IMR-90 (cell line): ENCODE measurements at regions not wholly inside any gene's neighbourhood (a gene's known extent, or its start where the extent isn't known, plus 50 kb on each side); places are given as distances from the start of the nearest gene placed in this dataset.

Experiments
- ATAC-seq: fragments of 200-7000 bp; cut with Tn5 transposase; 2 replicates; pipeline ENCODE4 v1.9.1; 2020; ENCODE audit warnings: low read depth, mild to moderate bottlenecking, moderate library complexity
- BruUV-seq: library from RNA; stranded (reverse); fragments of 400-500 nt; replicated peaks from 2 replicates; lab custom pipeline; 2021; lab: Mats Ljungman, UMichigan
- CTCF ChIA-PET: fragments of 300-600 bp; formaldehyde crosslinking; extraction: SDS; loops from one replicate; lab custom pipeline; 2021; ENCODE audit warnings: antibody characterized with exemption; lab: Yijun Ruan, JAX
- POLR2A ChIA-PET: fragments of 300-600 bp; sonication (Branson Sonifier 250); formaldehyde crosslinking; loops from one replicate; lab custom pipeline; 2022; ENCODE audit warnings: antibody characterized with exemption; ENCODE audit not compliant: unreplicated experiment; lab: Charles Lee
- DNase-seq: peaks from one replicate; pipeline ENCODE4 v3.0.0; 2013
- H2AFZ ChIP-seq: replicated peaks from 2 replicates; pipeline ENCODE3; 2013; ENCODE audit warnings: low read length, mild to moderate bottlenecking; ENCODE audit not compliant: poor library complexity
- H2AK5ac ChIP-seq: 2 replicates; pipeline ENCODE4 v1.6.1; 2013; ENCODE audit warnings: low read depth, low read length, inconsistent platforms
- H2AK9ac ChIP-seq: replicated peaks from 2 replicates; pipeline ENCODE3; 2013; ENCODE audit warnings: mild to moderate bottlenecking, low read depth, low read length, moderate library complexity; ENCODE audit not compliant: poor library complexity
- H2BK120ac ChIP-seq: 2 replicates; pipeline ENCODE4 v1.6.1; 2013; ENCODE audit warnings: low read depth, low read length, inconsistent platforms
- H2BK15ac ChIP-seq: 3 replicates; pipeline ENCODE4 v1.6.1; 2013; ENCODE audit warnings: low read depth, low read length, inconsistent platforms
- H2BK20ac ChIP-seq: 2 replicates; pipeline ENCODE4 v1.6.1; 2013; ENCODE audit warnings: low read depth, mild to moderate bottlenecking, inconsistent platforms, low read length, moderate library complexity
- H2BK5ac ChIP-seq: 2 replicates; pipeline ENCODE4 v1.6.1; 2013; ENCODE audit warnings: mild to moderate bottlenecking, low read depth, low read length, inconsistent platforms; ENCODE audit not compliant: poor library complexity, severe bottlenecking
- H3K14ac ChIP-seq: replicated peaks from 2 replicates; pipeline ENCODE4 v1.6.1; 2013; ENCODE audit warnings: low read depth, low read length, inconsistent platforms
- H3K18ac ChIP-seq: 2 replicates; pipeline ENCODE4 v1.6.1; 2013; ENCODE audit warnings: low read depth, low read length, control low read depth
- H3K23ac ChIP-seq: 2 replicates; pipeline ENCODE4 v1.6.1; 2013; ENCODE audit warnings: low read depth, low read length, inconsistent platforms
- H3K27ac ChIP-seq: 2 replicates; pipeline ENCODE4 v1.5.1; 2013; ENCODE audit warnings: mild to moderate bottlenecking, control low read depth, low read length; ENCODE audit not compliant: insufficient read depth
- H3K27me3 ChIP-seq: 2 replicates; pipeline ENCODE4 v1.6.1; 2013; ENCODE audit warnings: low read length; ENCODE audit not compliant: control insufficient read depth, insufficient read depth
- H3K36me3 ChIP-seq: 2 replicates; pipeline ENCODE4 v1.6.1; 2013; ENCODE audit warnings: low read length, mixed read lengths; ENCODE audit not compliant: control insufficient read depth, insufficient read depth
- H3K4ac ChIP-seq: 2 replicates; pipeline ENCODE4 v1.6.1; 2013; ENCODE audit warnings: low read depth, low read length, inconsistent platforms
- H3K4me1 ChIP-seq: 2 replicates; pipeline ENCODE4 v1.6.1; 2013; ENCODE audit warnings: low read length, mixed read lengths; ENCODE audit not compliant: control insufficient read depth, insufficient read depth
- H3K4me2 ChIP-seq: 2 replicates; pipeline ENCODE4 v1.6.1; 2013; ENCODE audit warnings: low read depth, mild to moderate bottlenecking, control low read depth, low read length, moderate library complexity
- H3K4me3 ChIP-seq: 2 replicates; pipeline ENCODE4 v1.5.1; 2013; ENCODE audit warnings: low read depth, mild to moderate bottlenecking, control low read depth, low read length, moderate library complexity; ENCODE audit not compliant: insufficient read depth
- H3K56ac ChIP-seq: 2 replicates; pipeline ENCODE4 v1.6.1; 2013; ENCODE audit warnings: low read length, inconsistent platforms; ENCODE audit not compliant: insufficient read depth; ENCODE audit errors: extremely low read depth
- H3K79me1 ChIP-seq, 2 experiments: 2 replicates each; pipeline ENCODE4 v1.6.1; 2013; ENCODE audit warnings: low read length in 2 of 2, inconsistent platforms in 1 of 2, low read depth in 1 of 2
- H3K9ac ChIP-seq: 2 replicates; pipeline ENCODE4 v1.6.1; 2013; ENCODE audit warnings: low read depth, low read length, control low read depth
- H3K9me1 ChIP-seq: 2 replicates; pipeline ENCODE4 v1.6.1; 2013; ENCODE audit warnings: low read length, inconsistent platforms; ENCODE audit not compliant: insufficient read depth
- H3K9me3 ChIP-seq: 2 replicates; pipeline ENCODE4 v1.6.1; 2013; ENCODE audit warnings: low read length; ENCODE audit not compliant: control insufficient read depth, insufficient read depth
- H4K20me1 ChIP-seq: 2 replicates; pipeline ENCODE4 v1.6.1; 2013; ENCODE audit warnings: low read length, inconsistent platforms; ENCODE audit not compliant: insufficient read depth
- H4K5ac ChIP-seq: 2 replicates; pipeline ENCODE4 v1.6.1; 2013; ENCODE audit warnings: mild to moderate bottlenecking, low read depth, low read length, control low read depth
- H4K8ac ChIP-seq, 2 experiments: 2 replicates each; pipeline ENCODE4 v1.6.1; 2013; ENCODE audit warnings: low read depth in 2 of 2, low read length in 2 of 2, control low read depth in 1 of 2, inconsistent platforms in 1 of 2
- H4K91ac ChIP-seq: 2 replicates; pipeline ENCODE4 v1.6.1; 2013; ENCODE audit warnings: low read depth, low read length, inconsistent platforms; ENCODE audit not compliant: insufficient read depth
- BHLHE40 ChIP-seq: fragments of 150-350 bp; IDR thresholded peaks from 2 replicates; pipeline ENCODE4 v1.6.1; 2016; ENCODE audit warnings: mild to moderate bottlenecking, low read depth, low read length
- CHD1 ChIP-seq: IDR thresholded peaks from 2 replicates; pipeline ENCODE4 v1.6.1; 2012; ENCODE audit warnings: low read depth, low read length, improper control_type of control experiment
- MAFK ChIP-seq: IDR thresholded peaks from 2 replicates; pipeline ENCODE4 v1.6.1; 2012; ENCODE audit warnings: low read depth, low read length, improper control_type of control experiment
- MXI1 ChIP-seq: IDR thresholded peaks from 2 replicates; pipeline ENCODE4 v1.6.1; 2012; ENCODE audit warnings: low read depth, mild to moderate bottlenecking, low read length, moderate library complexity, borderline replicate concordance
- NFE2L2 ChIP-seq: fragments of 150-350 bp; IDR thresholded peaks from 2 replicates; pipeline ENCODE4 v1.6.1; 2016; ENCODE audit warnings: low read depth, mild to moderate bottlenecking, low read length
- POLR2A ChIP-seq: IDR thresholded peaks from 2 replicates; pipeline ENCODE4 v1.6.1; 2012; ENCODE audit warnings: mild to moderate bottlenecking, low read depth, low read length
- RAD21 ChIP-seq: IDR thresholded peaks from 2 replicates; pipeline ENCODE4 v1.6.1; 2012; ENCODE audit warnings: low read length, improper control_type of control experiment
- WGBS, 2 experiments: methylation state at CpG; one replicate each; pipeline versions ENCODE4 v1.1.5 to v1.1.7; 2013; ENCODE audit warnings: missing lambda C conversion rate in 2 of 2; ENCODE audit not compliant: insufficient read length in 1 of 2; ENCODE audit errors: extremely low coverage in 2 of 2; 5-methylcytosine and 5-hydroxymethylcytosine counted together
- dilution Hi-C: fragments of 300-500 bp; cut with HindIII; formaldehyde crosslinking; loops from one replicate; pipeline ENCODE4 v1.14.3; 2018; ENCODE audit warnings: low sequenced_read_pairs; ENCODE audit not compliant: unreplicated experiment
- in situ Hi-C: fragments of 300-500 bp; cut with MboI; formaldehyde crosslinking; loops from 3 replicates; pipeline ENCODE4 v1.14.3; 2019; ENCODE audit warnings: low sequenced_read_pairs, inconsistent platforms, mixed read lengths
- intact Hi-C: fragments of 100-400 bp; cut with micrococcal nuclease; formaldehyde crosslinking; loops from 2 replicates; pipeline ENCODE4 v1.10.0; 2022
- TF ChIP-seq, protein P1 (sequence below): fragments of 150-350 bp; IDR thresholded peaks from 2 replicates; pipeline ENCODE4 v1.6.1; 2016; ENCODE audit warnings: low read depth, mild to moderate bottlenecking, low read length, moderate library complexity, borderline replicate concordance
- TF ChIP-seq, protein P2 (sequence below): conservative IDR thresholded peaks from 2 replicates; pipeline ENCODE4 v1.5.1; 2012; ENCODE audit warnings: mild to moderate bottlenecking, low read depth, low read length, improper control_type of control experiment
- TF ChIP-seq, protein P3 (sequence below): fragments of 150-350 bp; IDR thresholded peaks from 2 replicates; pipeline ENCODE4 v1.6.1; 2017; ENCODE audit warnings: mild to moderate bottlenecking, antibody characterized with exemption, low read length, low read depth

DNA sequence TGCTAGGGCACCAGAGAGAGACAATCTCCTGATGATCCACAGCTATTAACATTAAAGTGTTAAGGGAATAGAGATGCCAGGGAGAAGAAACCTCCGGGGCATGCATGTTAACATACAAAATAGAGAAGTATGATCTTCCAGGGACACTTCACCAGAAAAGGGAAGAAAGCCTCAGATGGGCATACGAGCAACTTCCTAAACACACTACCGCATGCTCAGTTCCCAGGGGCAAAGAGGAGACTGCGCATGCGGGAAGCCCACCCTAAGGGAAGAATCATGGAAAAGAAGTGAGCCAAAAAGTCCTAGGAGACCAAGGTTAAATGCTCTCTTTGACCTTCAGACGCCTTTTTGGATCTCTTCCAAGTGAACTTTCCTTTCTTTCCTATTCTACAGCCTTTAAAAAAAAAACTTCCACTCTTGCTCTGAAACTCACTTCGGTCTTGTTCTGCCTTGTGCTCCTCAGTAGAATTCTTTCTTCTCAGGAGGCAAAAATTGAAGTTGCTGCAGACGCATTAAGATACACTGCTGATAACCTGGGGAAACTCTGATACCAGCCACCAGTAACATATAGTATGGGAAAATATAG is 1211.3 kb downstream of the REEP3 start:
- H2BK5ac ChIP-seq, result no peak overlapping the region

More for the DNA sequence above, 1211.3 kb downstream of the REEP3 start:
- DNase-seq (no peak), ATAC-seq (no peak)
- no peak overlapping the region for H3K4me2 ChIP-seq
- no peak overlapping the region for H4K91ac ChIP-seq
- H2AK9ac ChIP-seq, result no peak overlapping the region
- 0% methylated on average over 1 of the region's 8 CpGs; no CpG with 5 or more reads in 1 of the 2 experiments for WGBS, 2 experiments
- no peak overlapping the region for H3K14ac ChIP-seq
- no peak overlapping the region for H3K4ac ChIP-seq
- POLR2A ChIA-PET, result no interaction called here
- H3K36me3 ChIP-seq, result no peaks in the 10 kb centered on the region
- dilution Hi-C loops (no loop called here), in situ Hi-C loops (no loop called here), intact Hi-C loops (no loop called here)
- H3K4me1 ChIP-seq, result no peaks in the 10 kb centered on the region
- no peaks in the 10 kb centered on the region for H3K79me1 ChIP-seq
- H2BK15ac ChIP-seq, result no peak overlapping the region
- no peak overlapping the region for H2AK5ac ChIP-seq
- no peaks in the 10 kb centered on the region for H3K9me1 ChIP-seq
- TF ChIP-seq RAD21 (no peak), MAFK (no peak), BHLHE40 (no peak), NFE2L2 (no peak), MXI1 (no peak), POLR2A (no peak), CHD1 (no peak)
- TF ChIP-seq, protein P1, sequence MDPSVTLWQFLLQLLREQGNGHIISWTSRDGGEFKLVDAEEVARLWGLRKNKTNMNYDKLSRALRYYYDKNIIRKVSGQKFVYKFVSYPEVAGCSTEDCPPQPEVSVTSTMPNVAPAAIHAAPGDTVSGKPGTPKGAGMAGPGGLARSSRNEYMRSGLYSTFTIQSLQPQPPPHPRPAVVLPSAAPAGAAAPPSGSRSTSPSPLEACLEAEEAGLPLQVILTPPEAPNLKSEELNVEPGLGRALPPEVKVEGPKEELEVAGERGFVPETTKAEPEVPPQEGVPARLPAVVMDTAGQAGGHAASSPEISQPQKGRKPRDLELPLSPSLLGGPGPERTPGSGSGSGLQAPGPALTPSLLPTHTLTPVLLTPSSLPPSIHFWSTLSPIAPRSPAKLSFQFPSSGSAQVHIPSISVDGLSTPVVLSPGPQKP, result no peak
- TF ChIP-seq, protein P2, sequence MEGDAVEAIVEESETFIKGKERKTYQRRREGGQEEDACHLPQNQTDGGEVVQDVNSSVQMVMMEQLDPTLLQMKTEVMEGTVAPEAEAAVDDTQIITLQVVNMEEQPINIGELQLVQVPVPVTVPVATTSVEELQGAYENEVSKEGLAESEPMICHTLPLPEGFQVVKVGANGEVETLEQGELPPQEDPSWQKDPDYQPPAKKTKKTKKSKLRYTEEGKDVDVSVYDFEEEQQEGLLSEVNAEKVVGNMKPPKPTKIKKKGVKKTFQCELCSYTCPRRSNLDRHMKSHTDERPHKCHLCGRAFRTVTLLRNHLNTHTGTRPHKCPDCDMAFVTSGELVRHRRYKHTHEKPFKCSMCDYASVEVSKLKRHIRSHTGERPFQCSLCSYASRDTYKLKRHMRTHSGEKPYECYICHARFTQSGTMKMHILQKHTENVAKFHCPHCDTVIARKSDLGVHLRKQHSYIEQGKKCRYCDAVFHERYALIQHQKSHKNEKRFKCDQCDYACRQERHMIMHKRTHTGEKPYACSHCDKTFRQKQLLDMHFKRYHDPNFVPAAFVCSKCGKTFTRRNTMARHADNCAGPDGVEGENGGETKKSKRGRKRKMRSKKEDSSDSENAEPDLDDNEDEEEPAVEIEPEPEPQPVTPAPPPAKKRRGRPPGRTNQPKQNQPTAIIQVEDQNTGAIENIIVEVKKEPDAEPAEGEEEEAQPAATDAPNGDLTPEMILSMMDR, result no peak
- TF ChIP-seq, protein P3, sequence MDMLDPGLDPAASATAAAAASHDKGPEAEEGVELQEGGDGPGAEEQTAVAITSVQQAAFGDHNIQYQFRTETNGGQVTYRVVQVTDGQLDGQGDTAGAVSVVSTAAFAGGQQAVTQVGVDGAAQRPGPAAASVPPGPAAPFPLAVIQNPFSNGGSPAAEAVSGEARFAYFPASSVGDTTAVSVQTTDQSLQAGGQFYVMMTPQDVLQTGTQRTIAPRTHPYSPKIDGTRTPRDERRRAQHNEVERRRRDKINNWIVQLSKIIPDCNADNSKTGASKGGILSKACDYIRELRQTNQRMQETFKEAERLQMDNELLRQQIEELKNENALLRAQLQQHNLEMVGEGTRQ, result no peak
- no peak overlapping the region for H3K27ac ChIP-seq
- H3K27me3 ChIP-seq, result no peaks in the 10 kb centered on the region
- no peak overlapping the region for H3K4me3 ChIP-seq
- H4K5ac ChIP-seq, result no peak overlapping the region
- no TSS peak for BruUV-seq
- H3K23ac ChIP-seq, result no peak overlapping the region
- peaks cover 3% of the 10 kb centered on the region; the same call in 1 of the 2 replicates for H3K9me3 ChIP-seq
- no peak overlapping the region for H2AFZ ChIP-seq
- no peak overlapping the region for H3K18ac ChIP-seq
- no peak overlapping the region for H2BK120ac ChIP-seq
- H2BK20ac ChIP-seq, result no peak overlapping the region
- no peak overlapping the region for H3K9ac ChIP-seq
- no peaks in the 10 kb centered on the region for H4K20me1 ChIP-seq
- no peak overlapping the region for H4K8ac ChIP-seq
- CTCF ChIA-PET, result no interaction called here
- no peak overlapping the region for H3K56ac ChIP-seq
